Skin epidermis (tissue), 12 donors: ENCODE measurements at regions not wholly inside any gene's neighbourhood (a gene's known extent, or its start where the extent isn't known, plus 50 kb on each side); places are given as distances from the start of the nearest gene placed in this dataset.
"Not testable (repeated sequence)": the region's sequence is repeated elsewhere in the genome, so short reads cannot be mapped to it uniquely, and the experiment has no call there.

Experiments
- H3K27ac ChIP-seq, 21 experiments: fragments of 200-600 bp; sonication (generic) in 11 of 21; one replicate each; pipeline ENCODE4 v1.5.0; 2020; ENCODE audit warnings: mild to moderate bottlenecking in 3 of 21, inconsistent platforms in 2 of 21, moderate library complexity in 2 of 21
- H3K4me3 ChIP-seq, 7 experiments: fragments of 200-600 bp; sonication (generic) in 2 of 7; one replicate each; pipeline ENCODE4 v1.5.0; 2020; ENCODE audit warnings: inconsistent platforms in 2 of 7, mild to moderate bottlenecking in 2 of 7, moderate library complexity in 1 of 7

- not testable (repeated sequence) for H3K4me3 ChIP-seq, H3K27ac ChIP-seq
Observed at GRCh38 chr1:243074224-243074623, 180.9 kb downstream of the CEP170 start.

- H3K4me3 ChIP-seq, H3K27ac ChIP-seq: not testable (repeated sequence)
Observed at GRCh38 chr1:243067056-243067455, 188.0 kb downstream of the CEP170 start.

DNA sequence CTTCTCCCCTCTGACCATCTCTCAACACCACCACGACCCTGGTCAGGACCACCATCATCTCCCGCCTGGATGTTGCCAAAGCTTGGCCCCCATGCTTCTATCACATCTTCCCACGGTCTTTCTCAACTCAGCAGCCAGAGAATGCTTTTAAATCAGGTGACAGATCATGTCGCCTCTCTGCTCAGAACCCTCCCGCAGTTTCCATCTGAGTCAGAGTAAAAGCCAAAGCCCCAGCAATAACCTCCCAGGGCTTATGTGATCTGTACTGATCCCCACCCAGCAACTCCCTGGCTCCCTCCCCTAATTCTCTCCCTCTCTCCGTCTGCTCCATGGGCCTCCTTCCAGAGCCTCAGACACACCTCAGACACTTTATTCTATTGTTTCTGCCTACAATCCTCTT, 193.1 kb downstream of the CEP170 start:
- not testable (repeated sequence) for H3K27ac ChIP-seq, H3K4me3 ChIP-seq

DNA sequence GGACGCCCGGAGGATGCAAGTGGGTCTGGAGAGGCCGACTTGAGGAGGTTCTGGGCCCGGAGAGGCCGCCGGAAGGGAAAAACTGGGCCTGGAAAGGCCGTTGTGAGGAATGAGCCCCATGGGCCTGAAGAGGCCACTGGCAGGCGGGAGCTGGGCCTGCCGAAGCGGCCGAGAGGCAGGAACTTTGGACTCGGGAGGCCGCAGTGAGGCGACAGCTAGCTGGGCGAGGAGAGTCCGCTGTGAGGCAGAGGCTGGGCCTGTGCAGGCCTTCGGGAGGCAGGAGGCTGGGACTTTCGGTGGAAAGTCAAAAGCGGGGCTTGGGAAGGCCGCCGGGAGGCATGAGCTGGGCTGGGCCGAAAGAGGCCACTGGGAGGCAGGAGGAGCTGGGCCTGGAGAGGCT, 199.6 kb downstream of the CEP170 start:
- not testable (repeated sequence) for H3K4me3 ChIP-seq, H3K27ac ChIP-seq

DNA sequence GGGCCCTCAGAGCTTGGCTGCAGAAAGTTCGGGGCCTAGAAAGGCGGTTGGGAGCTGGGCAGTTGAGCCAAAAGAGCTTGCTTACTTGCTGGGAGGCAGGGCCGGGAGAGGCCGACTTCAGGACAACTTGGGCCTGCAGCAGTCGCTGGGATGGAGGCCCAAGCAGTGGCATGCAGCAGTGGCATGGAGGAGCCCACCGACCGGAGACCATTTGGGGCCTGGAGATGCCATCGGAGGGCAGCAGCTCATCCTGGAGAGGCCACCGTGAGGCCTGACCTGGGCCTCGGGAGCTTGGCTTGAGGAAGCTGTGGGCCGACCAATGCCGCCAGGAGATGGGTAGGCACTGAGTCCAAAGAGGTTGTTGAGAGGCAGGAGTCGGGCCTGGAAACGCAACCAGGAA, 200.0 kb downstream of the CEP170 start:
- H3K27ac ChIP-seq, H3K4me3 ChIP-seq: not testable (repeated sequence)

GRCh38 chr1:243054681-243055080, 200.4 kb downstream of the CEP170 start:
- H3K4me3 ChIP-seq, H3K27ac ChIP-seq: not testable (repeated sequence)

DNA sequence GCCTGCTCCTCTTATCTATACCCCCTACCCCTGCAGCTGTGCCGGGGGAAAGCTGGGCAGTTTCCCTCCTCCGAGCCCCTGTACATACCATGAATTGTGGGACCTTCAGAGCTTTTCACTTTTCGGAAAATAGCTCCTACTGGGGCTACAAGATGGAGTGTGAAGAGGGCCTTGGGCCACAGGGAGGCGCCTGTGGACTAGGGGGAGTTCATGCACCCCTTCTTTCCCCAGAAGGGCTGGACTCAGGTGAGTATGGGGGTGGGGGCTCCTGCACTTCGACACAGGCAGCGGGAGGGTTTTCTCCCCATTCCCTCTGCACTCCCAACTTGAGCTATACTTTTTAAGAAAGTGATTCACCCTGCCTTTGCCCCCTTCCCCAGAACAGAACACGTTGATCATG, 202.0 kb downstream of the CEP170 start:
- H3K27ac ChIP-seq, H3K4me3 ChIP-seq: not testable (repeated sequence)

DNA sequence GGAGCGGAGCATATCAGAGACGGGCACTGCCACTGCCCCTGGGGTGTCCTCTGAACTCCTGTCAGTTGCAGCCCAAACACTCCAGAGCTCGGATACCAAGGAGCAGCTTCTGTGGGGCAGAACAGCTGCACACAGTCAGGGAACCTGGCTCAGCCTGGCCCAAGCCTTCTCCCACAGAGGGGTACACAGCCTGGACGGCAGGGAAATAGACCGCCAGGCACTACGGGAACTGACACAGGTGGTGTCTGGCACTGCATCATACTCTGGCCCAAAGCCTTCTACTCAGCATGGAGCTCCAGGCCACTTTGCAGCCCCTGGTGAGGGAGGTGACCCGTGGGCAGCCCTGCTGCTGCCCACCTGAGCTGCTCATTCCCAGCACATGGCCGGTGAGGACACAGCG, 204.5 kb downstream of the CEP170 start:
- H3K4me3 ChIP-seq, H3K27ac ChIP-seq: not testable (repeated sequence)

DNA sequence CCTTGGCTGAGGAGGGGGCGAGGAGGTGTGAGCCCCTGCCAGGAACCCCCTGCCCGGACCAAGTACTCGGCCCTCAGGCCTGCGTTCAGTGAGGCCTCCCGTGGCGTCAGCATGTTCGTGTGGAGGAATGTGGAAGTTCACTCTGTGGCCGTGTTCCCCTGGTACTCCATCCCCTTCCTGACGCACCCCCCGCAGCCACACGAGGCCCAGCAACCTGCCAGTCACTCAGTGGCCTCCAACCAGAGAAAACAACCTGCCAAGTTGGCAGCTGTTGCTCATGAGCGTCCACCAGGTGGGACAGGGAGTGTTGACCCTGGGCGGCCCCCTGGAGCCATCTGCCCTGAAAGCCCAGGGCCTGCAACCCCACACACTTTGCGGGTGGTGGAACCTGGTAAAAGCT, 205.4 kb downstream of the CEP170 start:
- not testable (repeated sequence) for H3K27ac ChIP-seq, H3K4me3 ChIP-seq

DNA sequence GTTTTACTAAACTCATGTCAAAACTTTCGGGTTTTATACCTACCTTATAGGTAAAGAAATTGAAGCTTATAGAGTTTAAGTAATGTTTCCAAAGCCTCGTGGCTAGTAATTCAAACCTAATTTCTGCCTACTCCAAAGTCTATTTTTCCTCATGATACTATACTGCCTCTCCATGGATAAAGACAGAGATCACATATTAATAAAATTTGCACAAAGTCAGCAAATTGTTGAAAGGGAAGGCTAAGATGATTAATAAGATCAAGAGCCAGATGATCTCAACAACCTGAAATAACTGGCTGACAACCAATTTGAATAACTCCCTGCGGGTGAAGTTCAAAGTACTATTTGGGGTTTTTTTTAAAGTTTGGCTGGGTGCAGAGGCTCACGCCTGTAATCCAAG, 233.7 kb downstream of the CEP170 start:
- not testable (repeated sequence) for H3K27ac ChIP-seq, H3K4me3 ChIP-seq

DNA sequence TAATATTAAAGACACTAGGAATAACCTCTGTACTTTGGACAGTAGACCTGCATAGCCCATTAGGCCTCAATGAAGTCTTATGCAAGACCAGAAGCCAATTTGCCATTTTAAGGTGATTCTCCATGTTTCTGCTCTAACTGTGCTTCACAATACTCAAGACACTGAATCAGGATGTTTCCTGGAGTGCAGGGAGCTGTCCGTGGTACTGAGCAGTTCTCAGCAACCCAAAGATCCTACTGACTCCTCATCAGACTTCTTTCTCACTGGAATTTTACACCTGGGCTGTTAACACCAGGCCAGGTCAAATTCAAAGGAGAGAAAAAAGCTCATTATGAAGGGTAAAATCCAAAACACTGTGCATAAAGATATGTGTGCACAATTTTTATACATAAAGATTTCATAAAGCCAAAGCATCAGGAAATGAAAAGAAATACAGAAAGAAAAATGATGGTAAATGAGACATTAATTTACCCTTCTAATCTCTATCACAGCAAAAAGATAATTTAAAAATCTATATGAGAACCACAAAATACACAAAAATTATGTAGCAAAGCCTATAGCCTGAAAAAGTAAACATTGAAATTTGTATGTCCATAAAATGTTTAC, 235.9 kb downstream of the CEP170 start:
- not testable (repeated sequence) for H3K27ac ChIP-seq, H3K4me3 ChIP-seq

- not testable (repeated sequence) for H3K4me3 ChIP-seq, H3K27ac ChIP-seq
Observed at GRCh38 chr1:243010719-243011118, 244.4 kb downstream of the CEP170 start.

DNA sequence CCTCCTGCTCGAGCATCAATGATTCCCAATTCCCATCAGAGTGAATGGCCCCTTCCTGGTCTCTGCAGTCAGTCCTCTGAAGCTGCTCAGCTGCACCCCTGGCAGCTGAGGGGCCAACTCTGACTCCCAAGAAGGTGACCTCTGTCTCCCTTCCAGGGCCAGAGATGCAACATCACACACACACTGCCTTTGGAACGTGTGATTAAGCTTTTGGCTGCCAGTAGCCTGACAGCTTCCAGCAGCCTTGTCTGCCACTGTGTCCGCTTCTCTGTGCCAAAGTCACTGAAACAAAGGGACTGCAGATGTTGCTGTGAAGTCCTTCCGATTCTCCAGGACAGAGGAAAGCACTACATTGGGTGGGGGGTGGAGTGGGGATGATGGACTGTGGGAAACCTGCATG, 254.1 kb downstream of the CEP170 start:
- not testable (repeated sequence) for H3K4me3 ChIP-seq, H3K27ac ChIP-seq

- H3K4me3 ChIP-seq, H3K27ac ChIP-seq: not testable (repeated sequence)
Observed at GRCh38 chr1:242992776-242993175, 262.3 kb downstream of the CEP170 start.

GRCh38 chr1:242985096-242985495, 270.0 kb downstream of the CEP170 start:
- not testable (repeated sequence) for H3K4me3 ChIP-seq, H3K27ac ChIP-seq

DNA sequence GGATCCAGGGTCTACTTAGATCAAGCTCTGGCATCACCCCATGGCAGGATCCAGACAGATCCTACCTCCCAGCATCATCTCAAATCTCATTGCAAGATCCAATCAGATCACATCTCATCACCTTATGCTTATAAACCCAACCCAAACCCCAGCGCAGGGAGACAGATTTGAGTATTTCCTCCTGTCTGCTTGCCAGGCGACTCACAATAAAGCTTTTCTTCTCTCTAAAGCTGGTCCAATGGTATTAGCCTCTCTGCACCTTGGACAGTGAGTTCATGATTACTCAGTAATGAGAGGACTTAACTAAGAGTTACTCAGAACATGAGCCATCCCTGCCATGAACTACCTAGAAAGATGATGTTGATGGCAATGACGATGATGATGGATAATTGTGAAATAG, 281.7 kb downstream of the CEP170 start:
- H3K4me3 ChIP-seq, result not testable (repeated sequence)

GRCh38 chr1:242966892-242967291, 288.2 kb downstream of the CEP170 start:
- no peak overlapping the region for H3K4me3 ChIP-seq

More for the DNA sequence above, 281.7 kb downstream of the CEP170 start:
- not testable (repeated sequence) for H3K27ac ChIP-seq

DNA sequence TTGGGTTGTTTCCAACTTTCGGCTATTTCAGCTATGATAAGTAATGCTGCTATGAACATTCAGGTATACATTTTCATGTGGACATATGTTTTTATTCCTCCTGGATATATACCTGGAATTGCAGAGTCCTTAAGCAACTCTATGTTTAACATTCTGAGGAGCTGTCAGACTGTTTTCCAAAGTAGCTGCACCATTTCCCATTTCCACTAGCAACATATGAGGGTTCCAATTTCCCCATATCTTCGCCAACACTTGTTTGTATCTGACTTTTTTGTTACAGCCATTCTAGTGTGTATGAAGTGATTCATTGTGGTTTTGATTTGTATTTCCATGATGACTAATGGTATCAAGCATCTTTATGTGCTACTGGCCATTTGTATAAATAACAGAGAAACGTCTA, 295.7 kb downstream of the CEP170 start:
- H3K4me3 ChIP-seq, H3K27ac ChIP-seq: not testable (repeated sequence)

More at GRCh38 chr1:242966892-242967291, 288.2 kb downstream of the CEP170 start:
- H3K27ac ChIP-seq, result no peak overlapping the region

DNA sequence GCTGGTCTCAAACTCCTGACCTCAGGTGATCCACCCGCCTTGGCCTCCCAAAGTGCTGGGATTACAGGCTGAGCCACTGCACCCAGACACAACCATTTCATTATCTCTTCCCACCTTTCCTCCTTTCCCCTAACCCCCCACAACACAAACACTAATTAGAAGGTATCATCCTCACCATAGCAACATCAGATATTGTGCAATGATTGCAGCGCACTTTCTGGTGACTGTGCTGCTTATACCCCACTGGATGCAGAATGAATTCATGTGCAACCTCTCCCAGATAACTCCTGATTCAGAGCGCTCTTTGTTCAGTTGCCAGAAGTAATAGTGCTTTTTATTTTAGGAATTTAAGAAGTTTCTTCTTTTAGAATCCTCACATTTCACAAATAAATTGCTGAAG, 300.1 kb downstream of the CEP170 start:
- not testable (repeated sequence) for H3K27ac ChIP-seq, H3K4me3 ChIP-seq

DNA sequence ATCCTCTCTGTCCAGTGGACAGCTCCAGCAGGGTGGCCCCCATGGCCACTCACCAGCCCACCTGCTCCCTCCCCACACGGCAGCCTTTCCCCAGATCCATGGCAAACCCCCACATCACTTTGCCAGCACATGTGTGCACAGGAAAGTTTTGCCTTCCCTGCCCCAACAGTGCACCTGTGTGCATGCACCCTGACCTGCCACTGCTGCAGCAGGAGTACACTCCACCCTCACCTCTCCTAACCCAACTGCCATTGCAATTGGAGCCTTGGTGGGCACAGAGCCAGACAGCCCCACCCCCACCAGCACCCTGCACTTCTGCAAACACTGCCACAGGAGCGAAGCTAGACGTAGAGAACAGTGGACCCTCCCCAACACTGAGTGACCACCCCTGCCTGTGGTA, 308.9 kb downstream of the CEP170 start:
- H3K27ac ChIP-seq, result no peak overlapping the region
- H3K4me3 ChIP-seq, result no peak overlapping the region

GRCh38 chr1:242936725-242937124, 318.4 kb downstream of the CEP170 start:
- H3K27ac ChIP-seq, H3K4me3 ChIP-seq: not testable (repeated sequence)

DNA sequence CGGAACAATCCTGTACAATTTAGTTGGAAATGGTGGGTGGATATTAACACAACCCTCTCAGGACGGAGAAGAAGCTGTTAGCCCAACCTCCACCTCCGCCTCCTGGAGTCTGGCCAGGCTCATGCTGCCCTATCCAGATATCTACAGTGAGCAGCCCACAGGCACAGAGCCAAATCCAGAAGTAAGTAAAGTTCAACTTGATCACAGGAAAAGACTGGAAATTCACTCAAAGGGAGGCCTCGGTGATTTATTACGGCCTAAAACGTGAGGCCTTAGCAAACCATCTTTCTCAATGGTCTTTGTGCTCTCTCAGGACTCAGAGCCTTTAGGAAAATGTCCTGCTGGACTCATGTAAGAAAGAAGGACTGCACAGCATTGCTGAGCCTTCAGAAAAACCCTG, 330.4 kb downstream of the CEP170 start:
- H3K27ac ChIP-seq, result not testable (repeated sequence)

More for the DNA sequence above, 330.4 kb downstream of the CEP170 start:
- H3K4me3 ChIP-seq, result not testable (repeated sequence)
